ENCODE measurements at regions not wholly inside any gene's neighbourhood (a gene's known extent, or its start where the extent isn't known, plus 50 kb on each side); places are given as distances from the start of the nearest gene placed in this dataset.

GRCh38 chr11:23211221-23211620 lies 350.9 kb upstream of the CCDC179 start:
- TF ChIP-seq, protein P1, sequence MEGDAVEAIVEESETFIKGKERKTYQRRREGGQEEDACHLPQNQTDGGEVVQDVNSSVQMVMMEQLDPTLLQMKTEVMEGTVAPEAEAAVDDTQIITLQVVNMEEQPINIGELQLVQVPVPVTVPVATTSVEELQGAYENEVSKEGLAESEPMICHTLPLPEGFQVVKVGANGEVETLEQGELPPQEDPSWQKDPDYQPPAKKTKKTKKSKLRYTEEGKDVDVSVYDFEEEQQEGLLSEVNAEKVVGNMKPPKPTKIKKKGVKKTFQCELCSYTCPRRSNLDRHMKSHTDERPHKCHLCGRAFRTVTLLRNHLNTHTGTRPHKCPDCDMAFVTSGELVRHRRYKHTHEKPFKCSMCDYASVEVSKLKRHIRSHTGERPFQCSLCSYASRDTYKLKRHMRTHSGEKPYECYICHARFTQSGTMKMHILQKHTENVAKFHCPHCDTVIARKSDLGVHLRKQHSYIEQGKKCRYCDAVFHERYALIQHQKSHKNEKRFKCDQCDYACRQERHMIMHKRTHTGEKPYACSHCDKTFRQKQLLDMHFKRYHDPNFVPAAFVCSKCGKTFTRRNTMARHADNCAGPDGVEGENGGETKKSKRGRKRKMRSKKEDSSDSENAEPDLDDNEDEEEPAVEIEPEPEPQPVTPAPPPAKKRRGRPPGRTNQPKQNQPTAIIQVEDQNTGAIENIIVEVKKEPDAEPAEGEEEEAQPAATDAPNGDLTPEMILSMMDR (IDR thresholded peaks at IDR 0.05) = no peak
- TF ChIP-seq POLR2A (IDR thresholded peaks at IDR 0.05) (no peak), POLR2AphosphoS5 (IDR thresholded peaks at IDR 0.05; ENCODE audit: insufficient read depth in 1 of 2, low read depth in 1 of 2) (no peak)
